ENCODE measurements at regions not wholly inside any gene's neighbourhood (a gene's known extent, or its start where the extent isn't known, plus 50 kb on each side); places are given as distances from the start of the nearest gene placed in this dataset.
"Not testable (repeated sequence)": the region's sequence is repeated elsewhere in the genome, so short reads cannot be mapped to it uniquely, and the experiment has no call there.

DNA sequence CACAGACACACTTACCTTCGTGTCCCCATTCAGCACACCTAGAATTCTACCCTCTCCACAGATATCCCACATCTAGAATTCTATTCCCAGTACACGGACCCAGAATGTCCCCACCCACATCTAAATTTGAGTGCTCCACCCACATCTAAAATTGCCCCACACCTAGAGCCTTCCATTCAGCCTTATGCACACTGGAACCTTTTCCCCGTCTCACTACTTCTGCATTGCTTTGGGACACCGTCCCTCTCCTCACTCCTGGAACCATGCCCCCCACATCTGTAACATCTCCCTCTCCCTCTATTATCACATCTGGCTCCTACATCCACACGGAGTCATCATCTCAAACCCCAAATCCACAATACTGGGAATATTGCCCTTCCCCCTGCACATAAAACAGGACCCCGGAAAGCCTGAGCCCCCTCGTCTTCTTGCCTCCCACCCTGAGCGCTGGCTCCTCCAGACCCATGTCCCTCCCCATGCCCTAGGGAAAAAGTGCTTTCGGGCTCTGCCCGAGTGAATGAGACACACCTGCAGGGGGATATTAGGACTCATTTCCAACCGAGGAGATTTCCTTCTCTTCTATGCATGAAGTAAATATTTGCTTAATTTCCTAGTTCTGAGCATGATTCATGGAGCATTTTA, 125.8 kb upstream of the UNC5B start:
- no peak for DNase-seq (ENCODE audit: low spot score)
- TF ChIP-seq, protein P1, sequence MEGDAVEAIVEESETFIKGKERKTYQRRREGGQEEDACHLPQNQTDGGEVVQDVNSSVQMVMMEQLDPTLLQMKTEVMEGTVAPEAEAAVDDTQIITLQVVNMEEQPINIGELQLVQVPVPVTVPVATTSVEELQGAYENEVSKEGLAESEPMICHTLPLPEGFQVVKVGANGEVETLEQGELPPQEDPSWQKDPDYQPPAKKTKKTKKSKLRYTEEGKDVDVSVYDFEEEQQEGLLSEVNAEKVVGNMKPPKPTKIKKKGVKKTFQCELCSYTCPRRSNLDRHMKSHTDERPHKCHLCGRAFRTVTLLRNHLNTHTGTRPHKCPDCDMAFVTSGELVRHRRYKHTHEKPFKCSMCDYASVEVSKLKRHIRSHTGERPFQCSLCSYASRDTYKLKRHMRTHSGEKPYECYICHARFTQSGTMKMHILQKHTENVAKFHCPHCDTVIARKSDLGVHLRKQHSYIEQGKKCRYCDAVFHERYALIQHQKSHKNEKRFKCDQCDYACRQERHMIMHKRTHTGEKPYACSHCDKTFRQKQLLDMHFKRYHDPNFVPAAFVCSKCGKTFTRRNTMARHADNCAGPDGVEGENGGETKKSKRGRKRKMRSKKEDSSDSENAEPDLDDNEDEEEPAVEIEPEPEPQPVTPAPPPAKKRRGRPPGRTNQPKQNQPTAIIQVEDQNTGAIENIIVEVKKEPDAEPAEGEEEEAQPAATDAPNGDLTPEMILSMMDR (IDR thresholded peaks at IDR 0.05; ENCODE audit: extremely low read depth, insufficient read depth, missing control alignments) = no peak
- in situ Hi-C loops (cut with MboI; ENCODE audit: low pct_unique_long_range_greater_than_20kb, low sequenced_read_pairs, unreplicated experiment) = no loop called here

- TF ChIP-seq, protein P1 (IDR thresholded peaks at IDR 0.05; ENCODE audit: extremely low read depth, insufficient read depth, missing control alignments) = no peak
- in situ Hi-C loops (cut with MboI; ENCODE audit: low pct_unique_long_range_greater_than_20kb, low sequenced_read_pairs, unreplicated experiment) = no loop called here
- DNase-seq (ENCODE audit: low spot score) = no peak
Observed at GRCh38 chr10:71087622-71088021, 124.7 kb upstream of the UNC5B start.

DNA sequence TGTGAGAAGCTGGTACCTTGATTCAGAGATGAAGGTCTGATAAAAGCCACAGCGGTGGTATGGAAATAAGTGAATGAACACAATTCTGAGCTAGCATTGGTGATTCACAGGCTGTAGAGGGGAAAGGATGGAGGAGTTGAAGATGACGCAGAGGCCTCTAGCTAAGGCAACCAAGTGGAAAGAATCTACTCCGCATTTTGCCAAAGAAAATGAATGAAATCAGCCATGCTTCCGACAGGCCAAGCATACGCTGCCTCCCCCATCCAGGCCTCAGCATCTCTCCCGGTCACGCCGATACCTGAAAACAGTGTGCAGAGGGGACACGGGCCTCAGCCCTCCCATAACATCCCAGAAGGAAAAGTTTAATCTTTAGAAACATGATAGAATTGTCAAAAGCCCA, 124.3 kb upstream of the UNC5B start:
- in situ Hi-C loops (cut with MboI; ENCODE audit: low pct_unique_long_range_greater_than_20kb, low sequenced_read_pairs, unreplicated experiment) = no loop called here
- TF ChIP-seq, protein P1 (IDR thresholded peaks at IDR 0.05; ENCODE audit: extremely low read depth, insufficient read depth, missing control alignments) = no peak
- DNase-seq (ENCODE audit: low spot score) = no peak

- DNase-seq (ENCODE audit: low spot score); in situ Hi-C loops (cut with MboI; ENCODE audit: low pct_unique_long_range_greater_than_20kb, low sequenced_read_pairs, unreplicated experiment): not testable (repeated sequence)
Observed at GRCh38 chr10:71088578-71088977, 123.8 kb upstream of the UNC5B start.

GRCh38 chr10:71089162-71089561, 123.2 kb upstream of the UNC5B start:
- in situ Hi-C loops (cut with MboI; ENCODE audit: low pct_unique_long_range_greater_than_20kb, low sequenced_read_pairs, unreplicated experiment) = no loop called here
- DNase-seq (ENCODE audit: low spot score) = no peak

GRCh38 chr10:71090330-71090729, 122.0 kb upstream of the UNC5B start:
- DNase-seq (ENCODE audit: low spot score) = no peak
- TF ChIP-seq, protein P1 (IDR thresholded peaks at IDR 0.05; ENCODE audit: extremely low read depth, insufficient read depth, missing control alignments) = no peak
- in situ Hi-C loops (cut with MboI; ENCODE audit: low pct_unique_long_range_greater_than_20kb, low sequenced_read_pairs, unreplicated experiment) = no loop called here

More at GRCh38 chr10:71089162-71089561, 123.2 kb upstream of the UNC5B start:
- TF ChIP-seq, protein P1 (IDR thresholded peaks at IDR 0.05; ENCODE audit: extremely low read depth, insufficient read depth, missing control alignments) = no peak

DNA sequence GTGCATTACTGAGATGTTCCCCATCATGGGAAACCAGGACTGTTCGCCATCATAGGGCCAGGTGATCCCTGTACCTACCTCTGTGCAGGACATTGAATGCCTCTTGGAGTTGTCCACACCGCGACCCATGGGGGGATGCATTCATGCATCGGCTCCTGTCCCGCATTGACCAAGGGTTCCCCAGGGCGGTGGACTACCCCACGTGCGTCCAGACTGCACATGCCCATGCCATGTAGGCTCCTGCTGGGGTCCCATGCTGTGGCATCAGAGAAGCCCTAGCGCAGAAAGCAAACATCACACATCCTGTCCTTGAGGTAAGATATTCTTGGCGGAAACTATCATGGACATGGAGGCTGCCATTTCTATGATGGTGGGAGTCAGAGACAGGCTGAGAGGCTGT, 121.6 kb upstream of the UNC5B start:
- DNase-seq (ENCODE audit: low spot score) = no peak
- TF ChIP-seq, protein P1 (IDR thresholded peaks at IDR 0.05; ENCODE audit: extremely low read depth, insufficient read depth, missing control alignments) = no peak
- in situ Hi-C loops (cut with MboI; ENCODE audit: low pct_unique_long_range_greater_than_20kb, low sequenced_read_pairs, unreplicated experiment) = no loop called here
